ENCODE measurements at regions not wholly inside any gene's neighbourhood (a gene's known extent, or its start where the extent isn't known, plus 50 kb on each side); places are given as distances from the start of the nearest gene placed in this dataset.

- no peak for TF ChIP-seq CTCF (IDR thresholded peaks at IDR 0.05)
- DNase-seq (ENCODE audit: low spot score) = no peak
- H3K27ac ChIP-seq = no peak overlapping the region
- H3K4me3 ChIP-seq = no peak overlapping the region
Measured at GRCh38 chrX:13198056-13198761, 121.6 kb downstream of the ATXN3L start.

- H3K4me3 ChIP-seq = no peak overlapping the region
- DNase-seq (ENCODE audit: low spot score) = no peak
- TF ChIP-seq CTCF (IDR thresholded peaks at IDR 0.05) = no peak
- no peak overlapping the region for H3K27ac ChIP-seq
Measured at GRCh38 chrX:13196782-13197181, 123.1 kb downstream of the ATXN3L start.

- TF ChIP-seq CTCF (IDR thresholded peaks at IDR 0.05) = no peak
- Histone ChIP-seq H3K27ac (no peak overlapping the region), H3K4me3 (no peak overlapping the region)
- DNase-seq (ENCODE audit: low spot score) = no peak
Measured at GRCh38 chrX:13195340-13195739, 124.5 kb downstream of the ATXN3L start.

GRCh38 chrX:13194291-13195103 lies 125.4 kb downstream of the ATXN3L start:
- Histone ChIP-seq H3K4me3 (no peak overlapping the region), H3K27ac (no peak overlapping the region)
- DNase-seq (ENCODE audit: low spot score) = no peak
- TF ChIP-seq CTCF (IDR thresholded peaks at IDR 0.05) = no peak

GRCh38 chrX:13190051-13190450 lies 129.8 kb downstream of the ATXN3L start:
- H3K27ac ChIP-seq = no peak overlapping the region
- DNase-seq (ENCODE audit: low spot score) = no peak
- H3K4me3 ChIP-seq = no peak overlapping the region
- no peak for TF ChIP-seq CTCF (IDR thresholded peaks at IDR 0.05)

DNA sequence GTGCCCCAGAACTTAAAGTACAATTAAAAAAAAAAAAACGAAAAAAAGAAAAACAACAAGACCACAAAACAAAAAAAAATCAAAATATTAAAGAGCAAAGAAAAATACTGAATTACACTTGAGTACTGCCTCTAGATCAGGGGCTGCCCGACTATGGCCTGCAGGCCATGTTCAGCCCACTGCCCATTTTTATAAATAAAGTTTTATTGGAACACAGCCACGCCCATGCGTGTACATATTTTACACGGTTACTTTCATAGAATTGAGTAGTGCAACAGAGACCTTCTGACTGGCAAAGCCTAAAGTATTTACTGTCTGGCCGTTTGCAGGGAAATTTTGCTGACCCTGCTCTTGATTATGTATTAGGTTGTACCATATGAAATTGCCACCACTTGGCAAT lies 130.5 kb downstream of the ATXN3L start:
- Histone ChIP-seq H3K4me3 (no peak overlapping the region), H3K27ac (no peak overlapping the region)
- no peak for DNase-seq (ENCODE audit: low spot score)
- no peak for TF ChIP-seq CTCF (IDR thresholded peaks at IDR 0.05)

Data from coronary artery (tissue), 2 donors.